K562 (cell line): ENCODE measurements at regions not wholly inside any gene's neighbourhood (a gene's known extent, or its start where the extent isn't known, plus 50 kb on each side); places are given as distances from the start of the nearest gene placed in this dataset.
A peak's percentile ranks its signal among the peaks of the same experiment; 100 is the strongest.

Experiments
- ATAC-seq: fragments of 200-7000 bp; cut with Tn5 transposase; 3 replicates; pipeline ENCODE4 v1.9.1; 2020; ENCODE audit warnings: moderate library complexity
- BruUV-seq: library from RNA; stranded (reverse); fragments of 400-500 nt; replicated peaks from 2 replicates; lab custom pipeline; 2021; lab: Mats Ljungman, UMichigan
- CTCF ChIA-PET: fragments of 300-600 bp; formaldehyde crosslinking; extraction: SDS; loops from one replicate; lab custom pipeline; 2021; ENCODE audit warnings: low intra/inter-chr PET ratio; lab: Yijun Ruan, JAX
- POLR2A ChIA-PET: fragments of 300-600, 350-650 bp; sonication (Branson Sonifier 250); formaldehyde crosslinking; extraction: SDS; loops from one replicate; lab custom pipeline; 2021; ENCODE audit warnings: antibody characterized with exemption, inconsistent platforms; lab: Yijun Ruan, JAX
- DNase-seq, 4 experiments: peaks; one replicate each; pipeline versions ENCODE4 v3.0.0 to v3.0.0-alpha.2; 2011 to 2018; ENCODE audit warnings: low spot score in 3 of 4, mixed read lengths in 3 of 4; ENCODE audit errors: extremely low read depth in 1 of 4
- FAIRE-seq: peaks from 2 replicates; lab custom pipeline; 2011; peaks lifted over from hg19 to GRCh38; lab: Jason Lieb, UNC
- H2AFZ ChIP-seq: 2 replicates; pipeline ENCODE4 v1.6.0; 2011; ENCODE audit warnings: low read depth, low read length, control low read depth, inconsistent platforms
- H3K27ac ChIP-seq: fragments of 200-600 bp; 3 replicates; pipeline ENCODE4 v1.8.0; 2011; ENCODE audit warnings: low read depth, mild to moderate bottlenecking, control low read depth, inconsistent platforms, low read length, moderate library complexity, mixed read lengths; ENCODE audit errors: extremely low read depth
- H3K27me3 ChIP-seq, 2 experiments: fragments of 300-600 bp in 1 of 2; 2 replicates in 1 of 2; 3 replicates in 1 of 2; pipeline versions ENCODE4 v1.6.0 to v1.8.0; 2011; ENCODE audit warnings: inconsistent platforms in 2 of 2, low read length in 2 of 2, mild to moderate bottlenecking in 1 of 2, mixed read lengths in 1 of 2, moderate library complexity in 1 of 2; ENCODE audit not compliant: control insufficient read depth in 2 of 2, insufficient read depth in 2 of 2
- H3K36me3 ChIP-seq: fragments of 300-600 bp; 3 replicates; pipeline ENCODE4 v1.8.0; 2011; ENCODE audit warnings: mild to moderate bottlenecking, low read length, inconsistent platforms; ENCODE audit not compliant: control insufficient read depth, insufficient read depth
- H3K4me1 ChIP-seq, 2 experiments: fragments of 200-600 bp in 1 of 2; replicated peaks in 1 of 2; 2 replicates in 1 of 2; 3 replicates in 1 of 2; pipeline versions ENCODE4 v1.5.1 to v1.8.0; 2011; ENCODE audit warnings: inconsistent platforms in 2 of 2, low read length in 2 of 2, mild to moderate bottlenecking in 1 of 2, mixed read lengths in 1 of 2, moderate library complexity in 1 of 2; ENCODE audit not compliant: control insufficient read depth in 2 of 2, insufficient read depth in 2 of 2
- H3K4me2 ChIP-seq: 2 replicates; pipeline ENCODE4 v1.6.1; 2011; ENCODE audit warnings: low read length, control low read depth, inconsistent platforms, mixed read lengths; ENCODE audit not compliant: insufficient read depth
- H3K4me3 ChIP-seq: fragments of 200-600 bp; sonication (generic), shearing (Covaris generic); 2 replicates; pipeline ENCODE4 v1.5.1; 2016; ENCODE audit warnings: control low read depth, inconsistent platforms
- H3K79me2 ChIP-seq: fragments of 200-600 bp; 3 replicates; pipeline ENCODE4 v1.8.0; 2011; ENCODE audit warnings: low read length, inconsistent platforms; ENCODE audit not compliant: control insufficient read depth, insufficient read depth
- H3K9ac ChIP-seq, 2 experiments: 2 replicates each; pipeline versions ENCODE4 v1.6.0 to v1.6.1; 2011; ENCODE audit warnings: low read depth in 2 of 2, low read length in 2 of 2, control low read depth in 1 of 2, inconsistent platforms in 1 of 2, mild to moderate bottlenecking in 1 of 2, mixed read lengths in 1 of 2; ENCODE audit not compliant: insufficient read depth in 1 of 2
- H3K9me1 ChIP-seq: one replicate; pipeline ENCODE4 v1.6.0; 2011; ENCODE audit warnings: inconsistent platforms, mild to moderate bottlenecking, low read length, moderate library complexity; ENCODE audit not compliant: control insufficient read depth, insufficient read depth
- H3K9me3 ChIP-seq: replicated peaks from 2 replicates; pipeline ENCODE4 v1.5.1; 2011; ENCODE audit warnings: low read depth, low read length, inconsistent platforms; ENCODE audit not compliant: control insufficient read depth, insufficient read depth
- H4K20me1 ChIP-seq: replicated peaks from 2 replicates; pipeline ENCODE4 v1.6.1; 2011; ENCODE audit warnings: low read length, inconsistent platforms, mixed read lengths; ENCODE audit not compliant: control insufficient read depth, insufficient read depth
- CREB3L1 ChIP-seq: fragments of 450-650 bp; IDR thresholded peaks from 2 replicates; pipeline ENCODE4 v1.6.1; 2014; ENCODE audit warnings: low read depth, mild to moderate bottlenecking, moderate library complexity, borderline replicate concordance
- E2F6 ChIP-seq, 2 experiments: IDR thresholded peaks; 2 replicates each; pipeline ENCODE4 v1.6.1; 2011; ENCODE audit warnings: borderline replicate concordance in 1 of 2, control low read depth in 1 of 2, low read depth in 1 of 2, low read length in 1 of 2, mild to moderate bottlenecking in 1 of 2, mixed read lengths in 1 of 2, moderate library complexity in 1 of 2; ENCODE audit not compliant: insufficient read depth in 1 of 2, insufficient read length in 1 of 2, poor library complexity in 1 of 2, severe bottlenecking in 1 of 2; ENCODE audit errors: extremely low read depth in 1 of 2
- ETV5 ChIP-seq: sonication (generic); formaldehyde crosslinking; IDR thresholded peaks from 2 replicates; pipeline ENCODE4 v1.4.0; 2020; ENCODE audit warnings: low read depth, mild to moderate bottlenecking, missing genetic modification reagents
- NFIC ChIP-seq: fragments of 450-650 bp; IDR thresholded peaks from 2 replicates; pipeline ENCODE4 v1.6.1; 2017; ENCODE audit warnings: mild to moderate bottlenecking, inconsistent platforms
- NFIX ChIP-seq: fragments of 250-450 bp; sonication (Bioruptor Pico); IDR thresholded peaks from 2 replicates; pipeline ENCODE4 v1.4.0; 2020; ENCODE audit warnings: low read depth, mild to moderate bottlenecking, moderate library complexity
- POU5F1 ChIP-seq: fragments of 150-350 bp; IDR thresholded peaks from 2 replicates; pipeline ENCODE4 v1.6.1; 2014; ENCODE audit warnings: borderline replicate concordance, low read length, low read depth, mild to moderate bottlenecking; ENCODE audit not compliant: partially characterized antibody
- ZNF699 ChIP-seq: fragments of 250-450 bp; sonication (Bioruptor Pico); IDR thresholded peaks from 2 replicates; pipeline ENCODE4 v1.8.0; 2021; ENCODE audit warnings: mild to moderate bottlenecking, moderate library complexity; ENCODE audit not compliant: insufficient replicate concordance
- WGBS: fragments of 100-300 bp; shearing (Covaris generic); methylation state at CpG from one replicate; pipeline ENCODE4 v1.1.6; 2016; ENCODE audit warnings: low coverage, mixed read lengths; ENCODE audit not compliant: insufficient coverage; ENCODE audit errors: missing lambda C conversion rate; 5-methylcytosine and 5-hydroxymethylcytosine counted together
- in situ Hi-C: fragments of 300-500 bp; cut with MboI; formaldehyde crosslinking; loops from 4 replicates; pipeline ENCODE4 v1.15.0; 2018; ENCODE audit warnings: inconsistent platforms, mixed read lengths
- intact Hi-C: fragments of 100-400 bp; cut with micrococcal nuclease; formaldehyde crosslinking; loops from 2 replicates; pipeline ENCODE4 v1.14.2; 2022

GRCh38 chr11:100631316-100631715, 55.8 kb upstream of the ARHGAP42 start:
- no peaks in the 10 kb centered on the region for H3K79me2 ChIP-seq
- BruUV-seq: no TSS peak
- no peaks in the 10 kb centered on the region for H4K20me1 ChIP-seq
- peak overlapping the region; percentile 7; the same call in 1 of the 2 replicates for H2AFZ ChIP-seq
- H3K27me3 ChIP-seq: no peaks in the 10 kb centered on the region
- no peak for ATAC-seq
- no peak for DNase-seq
- H3K9me1 ChIP-seq: no peaks in the 10 kb centered on the region
- no peak overlapping the region for H3K4me3 ChIP-seq
- CTCF ChIA-PET: no interaction called here
- 13% methylated on average over 2 of the region's 3 CpGs for WGBS
- intact Hi-C loops: no loop called here
- H3K4me2 ChIP-seq: no peak overlapping the region
- TF ChIP-seq POU5F1: no peak
- TF ChIP-seq, all 486 proteins: peak for 0
- H3K9ac ChIP-seq: no peak overlapping the region
- POLR2A ChIA-PET: no interaction called here
- no peaks in the 10 kb centered on the region for H3K36me3 ChIP-seq
- H3K9me3 ChIP-seq: no peaks in the 10 kb centered on the region
- no peak overlapping the region for H3K27ac ChIP-seq
- in situ Hi-C loops: no loop called here
- H3K4me1 ChIP-seq: peaks cover 0 to 14% of the 10 kb centered on the region in 2 experiments; a peak in 3 of 5 replicates
- FAIRE-seq: no peak

- ATAC-seq (peak; percentile 44; the same call in 2 of the 3 replicates), FAIRE-seq (peak; percentile 77), DNase-seq (peak in 1 of 4 experiments; percentile 24)
- no peak overlapping the region for H3K4me3 ChIP-seq
- ChIA-PET POLR2A (interaction anchor here (1.1 kb wide), 1 partner anchor 55 kb away, joined by 3 read pairs; no protein-coding TSS in a partner anchor), CTCF (no interaction called here)
- peak overlapping the region; percentile 40 for H3K4me2 ChIP-seq
- BruUV-seq: no TSS peak
- H3K4me1 ChIP-seq: peaks cover 0 to 14% of the 10 kb centered on the region in 2 experiments; a peak in 3 of 5 replicates
- in situ Hi-C loops: no loop called here
- 6% methylated on average over 5 of the region's 5 CpGs for WGBS
- no peaks in the 10 kb centered on the region for H3K79me2 ChIP-seq
- intact Hi-C loops: no loop called here
- no peaks in the 10 kb centered on the region for H3K27me3 ChIP-seq
- H3K9ac ChIP-seq: no peak overlapping the region
- no peaks in the 10 kb centered on the region for H3K36me3 ChIP-seq
- no peaks in the 10 kb centered on the region for H3K9me1 ChIP-seq
- H3K9me3 ChIP-seq: no peaks in the 10 kb centered on the region
- TF ChIP-seq NFIC: peak; percentile 88
- no peak for TF ChIP-seq ZNF699 (CRISPR knock-in tag)
- peak in 1 of 2 experiments; percentile 21 for TF ChIP-seq E2F6 (IDR thresholded peaks at IDR 0.05; ENCODE audit: borderline replicate concordance in 1 of 2, extremely low read depth in 1 of 2, insufficient read depth in 1 of 2, insufficient read length in 1 of 2, low read depth in 1 of 2, low read length in 1 of 2, poor library complexity in 1 of 2, severe bottlenecking in 1 of 2)
- TF ChIP-seq NFIX: peak; percentile 45; the same call in 1 of the 2 replicates
- TF ChIP-seq CREB3L1: no peak
- no peak for TF ChIP-seq ETV5 (CRISPR knock-in tag)
- TF ChIP-seq, all 486 proteins: peak for 3
- Histone ChIP-seq H4K20me1 (no peaks in the 10 kb centered on the region), H3K27ac (no peak overlapping the region), H2AFZ (peak overlapping the region; percentile 81)
Observed at GRCh38 chr11:100632941-100633452, 54.1 kb upstream of the ARHGAP42 start.
